ENCODE measurements at regions not wholly inside any gene's neighbourhood (a gene's known extent, or its start where the extent isn't known, plus 50 kb on each side); places are given as distances from the start of the nearest gene placed in this dataset.

- DNase-seq (ENCODE audit: low read depth in 2 of 2), result no peak
These were observed 306.7 kb downstream of the EPB41L4A start for GRCh38 chr5:112112346-112112745.

GRCh38 chr5:112109331-112110007 lies 309.6 kb downstream of the EPB41L4A start:
- DNase-seq (ENCODE audit: low read depth in 2 of 2), result no peak

GRCh38 chr5:112106878-112107277 lies 312.2 kb downstream of the EPB41L4A start:
- no peak for DNase-seq (ENCODE audit: low read depth in 2 of 2)

- DNase-seq (ENCODE audit: low read depth in 2 of 2), result no peak
These were observed 321.3 kb downstream of the EPB41L4A start for GRCh38 chr5:112097768-112098167.

GRCh38 chr5:112087222-112087621 lies 330.2 kb upstream of the NREP start:
- no peak for DNase-seq (ENCODE audit: low read depth in 2 of 2)

GRCh38 chr5:112086740-112087139 lies 329.7 kb upstream of the NREP start:
- no peak for DNase-seq (ENCODE audit: low read depth in 2 of 2)

- DNase-seq (ENCODE audit: low read depth in 2 of 2), result no peak
These were observed 327.2 kb upstream of the NREP start for GRCh38 chr5:112084149-112084548.

GRCh38 chr5:112083623-112084022 lies 326.6 kb upstream of the NREP start:
- no peak for DNase-seq (ENCODE audit: low read depth in 2 of 2)

GRCh38 chr5:112077180-112077579 lies 320.2 kb upstream of the NREP start:
- DNase-seq (ENCODE audit: low read depth in 2 of 2), result no peak

GRCh38 chr5:112070022-112070421 lies 313.0 kb upstream of the NREP start:
- DNase-seq (ENCODE audit: low read depth in 2 of 2), result no peak

- no peak for DNase-seq (ENCODE audit: low read depth in 2 of 2)
These were observed 312.3 kb upstream of the NREP start for GRCh38 chr5:112069329-112069728.

GRCh38 chr5:112068593-112068992 lies 311.6 kb upstream of the NREP start:
- DNase-seq (ENCODE audit: low read depth in 2 of 2), result no peak

- DNase-seq (ENCODE audit: low read depth in 2 of 2), result no peak
These were observed 308.8 kb upstream of the NREP start for GRCh38 chr5:112065781-112066180.

- no peak for DNase-seq (ENCODE audit: low read depth in 2 of 2)
These were observed 308.0 kb upstream of the NREP start for GRCh38 chr5:112064956-112065355.

- no peak for DNase-seq (ENCODE audit: low read depth in 2 of 2)
These were observed 307.3 kb upstream of the NREP start for GRCh38 chr5:112064271-112064701.

- DNase-seq (ENCODE audit: low read depth in 2 of 2), result no peak
These were observed 306.9 kb upstream of the NREP start for GRCh38 chr5:112063856-112064255.

- no peak for DNase-seq (ENCODE audit: low read depth in 2 of 2)
These were observed 306.2 kb upstream of the NREP start for GRCh38 chr5:112063191-112063590.

- no peak for DNase-seq (ENCODE audit: low read depth in 2 of 2)
These were observed 305.2 kb upstream of the NREP start for GRCh38 chr5:112062181-112062580.

- no peak for DNase-seq (ENCODE audit: low read depth in 2 of 2)
These were observed 304.7 kb upstream of the NREP start for GRCh38 chr5:112061666-112062065.

- no peak for DNase-seq (ENCODE audit: low read depth in 2 of 2)
These were observed 302.7 kb upstream of the NREP start for GRCh38 chr5:112059579-112060135.

- DNase-seq (ENCODE audit: low read depth in 2 of 2), result no peak
These were observed 292.7 kb upstream of the NREP start for GRCh38 chr5:112049738-112050137.

- no peak for DNase-seq (ENCODE audit: low read depth in 2 of 2)
These were observed 279.2 kb upstream of the NREP start for GRCh38 chr5:112036206-112036605.

GRCh38 chr5:112034421-112034979 lies 277.5 kb upstream of the NREP start:
- DNase-seq (ENCODE audit: low read depth in 2 of 2), result no peak

Data from lung microvascular endothelial cell (primary cell).